ENCODE measurements at regions not wholly inside any gene's neighbourhood (a gene's known extent, or its start where the extent isn't known, plus 50 kb on each side); places are given as distances from the start of the nearest gene placed in this dataset.
"Not testable (repeated sequence)": the region's sequence is repeated elsewhere in the genome, so short reads cannot be mapped to it uniquely, and the experiment has no call there.

DNA sequence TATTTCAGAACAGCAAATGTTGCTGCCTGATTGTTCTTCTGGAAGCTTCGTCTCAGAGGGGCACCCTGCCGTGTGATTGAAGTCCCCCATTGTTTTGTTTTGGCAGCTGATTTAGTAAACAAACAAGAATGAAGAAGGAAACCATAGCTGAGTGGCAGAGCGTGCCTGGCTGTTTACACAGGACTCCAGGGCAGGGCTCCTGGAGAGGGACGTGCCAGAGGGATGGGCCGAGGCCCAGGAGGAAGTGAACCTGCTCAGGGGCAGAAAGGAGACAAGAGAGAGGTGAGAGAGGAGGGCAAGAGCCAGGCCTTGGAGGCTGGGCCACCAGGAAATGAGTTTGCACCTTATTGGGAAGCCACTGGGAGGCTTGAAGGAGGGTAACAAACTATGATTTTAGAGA lies 85.5 kb upstream of the B3GAT1 start:
- Histone ChIP-seq H3K27me3 (no peaks in the 10 kb centered on the region), H3K4me1 (no peaks in the 10 kb centered on the region), H3K4me3 (no peak overlapping the region), H3K9me3 (peaks cover 0 to 4% (median 2%) of the 10 kb centered on the region in 4 donors), H3K27ac (no peak overlapping the region), H3K36me3 (no peaks in the 10 kb centered on the region)
- 15 to 27% methylated on average over 5 of the region's 5 CpGs for WGBS, 2 donors
- TF ChIP-seq, protein P1, sequence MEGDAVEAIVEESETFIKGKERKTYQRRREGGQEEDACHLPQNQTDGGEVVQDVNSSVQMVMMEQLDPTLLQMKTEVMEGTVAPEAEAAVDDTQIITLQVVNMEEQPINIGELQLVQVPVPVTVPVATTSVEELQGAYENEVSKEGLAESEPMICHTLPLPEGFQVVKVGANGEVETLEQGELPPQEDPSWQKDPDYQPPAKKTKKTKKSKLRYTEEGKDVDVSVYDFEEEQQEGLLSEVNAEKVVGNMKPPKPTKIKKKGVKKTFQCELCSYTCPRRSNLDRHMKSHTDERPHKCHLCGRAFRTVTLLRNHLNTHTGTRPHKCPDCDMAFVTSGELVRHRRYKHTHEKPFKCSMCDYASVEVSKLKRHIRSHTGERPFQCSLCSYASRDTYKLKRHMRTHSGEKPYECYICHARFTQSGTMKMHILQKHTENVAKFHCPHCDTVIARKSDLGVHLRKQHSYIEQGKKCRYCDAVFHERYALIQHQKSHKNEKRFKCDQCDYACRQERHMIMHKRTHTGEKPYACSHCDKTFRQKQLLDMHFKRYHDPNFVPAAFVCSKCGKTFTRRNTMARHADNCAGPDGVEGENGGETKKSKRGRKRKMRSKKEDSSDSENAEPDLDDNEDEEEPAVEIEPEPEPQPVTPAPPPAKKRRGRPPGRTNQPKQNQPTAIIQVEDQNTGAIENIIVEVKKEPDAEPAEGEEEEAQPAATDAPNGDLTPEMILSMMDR (IDR thresholded peaks at IDR 0.05), result no peak
- TF ChIP-seq POLR2AphosphoS5 (IDR thresholded peaks at IDR 0.05) (no peak), POLR2A (IDR thresholded peaks at IDR 0.05) (no peak), EP300 (IDR thresholded peaks at IDR 0.05) (no peak)
- ATAC-seq (ENCODE audit: low FRiP score in 2 of 2) (peak; percentile 22 to 28), DNase-seq (peak in 1 of 2 donors; percentile 20)

DNA sequence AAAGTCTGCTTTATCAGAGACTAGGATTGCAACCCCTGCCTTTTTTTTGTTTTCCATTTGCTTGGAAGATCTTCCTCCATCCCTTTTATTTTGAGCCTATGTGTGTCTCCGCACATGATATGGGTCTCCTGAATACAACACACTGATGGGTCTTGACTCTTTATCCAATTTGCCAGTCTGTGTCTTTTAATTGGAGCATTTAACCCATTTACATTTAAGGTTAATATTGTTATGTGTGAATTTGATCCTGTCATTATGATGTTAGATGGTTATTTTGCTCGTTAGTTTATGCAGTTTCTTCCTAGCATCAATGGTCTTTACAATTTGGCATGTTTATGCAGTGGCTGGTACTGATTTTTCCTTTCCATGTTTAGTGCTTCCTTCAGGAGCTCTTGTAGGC lies 84.0 kb upstream of the B3GAT1 start:
- not testable (repeated sequence) for H3K27ac ChIP-seq; H3K4me3 ChIP-seq; H3K9me3 ChIP-seq; ATAC-seq (ENCODE audit: low FRiP score in 2 of 2); H3K27me3 ChIP-seq; DNase-seq; H3K4me1 ChIP-seq; H3K36me3 ChIP-seq
- WGBS, 2 donors, result 78 to 83% methylated on average over 2 of the region's 2 CpGs

DNA sequence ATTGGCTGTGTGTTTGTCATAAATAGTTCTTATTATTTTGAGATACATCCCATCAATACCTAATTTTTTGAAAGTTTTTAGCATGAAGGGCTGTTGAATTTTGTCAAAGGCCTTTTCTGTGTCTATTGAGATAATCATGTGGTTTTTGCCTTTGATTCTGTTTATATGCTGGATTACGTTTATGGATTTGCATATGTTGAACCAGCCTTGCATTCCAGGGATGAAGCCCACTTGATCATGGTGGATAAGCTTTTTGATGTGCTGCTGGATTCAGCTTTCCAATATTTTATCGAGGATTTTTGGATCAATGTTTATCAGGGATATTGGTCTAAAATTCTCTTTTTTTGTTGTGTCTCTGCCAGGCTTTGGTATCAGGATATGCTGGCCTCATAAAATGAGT lies 82.4 kb upstream of the B3GAT1 start:
- H3K27me3 ChIP-seq; H3K9me3 ChIP-seq; DNase-seq; H3K27ac ChIP-seq; H3K36me3 ChIP-seq; H3K4me1 ChIP-seq; ATAC-seq (ENCODE audit: low FRiP score in 2 of 2); H3K4me3 ChIP-seq: not testable (repeated sequence)
- 84% methylated on average over 2 of the region's 2 CpGs for WGBS, 2 donors

DNA sequence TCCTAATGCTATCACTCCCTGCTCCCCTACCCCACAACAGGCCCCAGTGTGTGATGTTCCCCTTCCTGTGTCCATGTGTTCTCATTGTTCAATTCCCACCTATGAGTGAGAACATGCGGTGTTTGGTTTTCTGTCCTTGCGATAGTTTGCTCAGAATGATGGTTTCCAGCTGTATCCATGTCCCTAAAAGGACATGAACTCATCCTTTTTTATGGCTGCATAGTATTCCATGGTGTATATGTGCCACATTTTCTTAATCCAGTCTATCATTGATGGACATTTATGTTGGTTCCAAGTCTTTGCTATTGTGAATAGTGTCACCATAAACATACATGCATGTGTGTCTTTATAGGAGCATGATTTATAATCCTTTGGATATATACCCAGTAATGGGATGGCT lies 80.4 kb upstream of the B3GAT1 start:
- H3K27ac ChIP-seq; H3K36me3 ChIP-seq; DNase-seq; ATAC-seq (ENCODE audit: low FRiP score in 2 of 2); H3K27me3 ChIP-seq; H3K9me3 ChIP-seq; H3K4me1 ChIP-seq; H3K4me3 ChIP-seq: not testable (repeated sequence)
- 80 to 88% methylated on average over 2 of the region's 2 CpGs for WGBS, 2 donors

DNA sequence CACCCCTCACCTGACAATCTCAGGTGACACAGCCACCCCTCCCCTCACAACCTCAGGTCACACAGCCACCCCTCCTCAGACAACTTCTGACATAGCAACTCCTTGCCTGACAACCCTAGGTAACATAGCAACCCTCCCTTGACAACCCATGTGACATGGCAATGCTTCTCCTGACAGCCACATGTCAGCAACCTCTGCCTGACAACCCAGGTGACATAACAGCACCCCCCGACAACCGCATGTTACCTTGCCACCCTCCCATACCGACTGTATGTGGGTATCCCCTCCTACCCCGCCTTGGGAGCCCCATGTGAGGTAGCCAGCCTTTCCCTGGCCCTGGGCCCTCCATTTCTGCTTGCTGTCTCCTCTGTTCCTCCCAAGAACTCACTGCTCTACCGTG lies 77.7 kb upstream of the B3GAT1 start:
- no peak for ATAC-seq (ENCODE audit: low FRiP score in 2 of 2)
- Histone ChIP-seq H3K9me3 (peaks cover 0 to 4% (median 2%) of the 10 kb centered on the region in 4 donors), H3K27ac (no peak overlapping the region), H3K36me3 (no peaks in the 10 kb centered on the region), H3K27me3 (no peaks in the 10 kb centered on the region), H3K4me1 (no peaks in the 10 kb centered on the region), H3K4me3 (no peak overlapping the region)
- 63 to 64% methylated on average over 5 of the region's 5 CpGs for WGBS, 2 donors
- peak in 1 of 2 donors; percentile 6 for DNase-seq
- TF ChIP-seq POLR2A (IDR thresholded peaks at IDR 0.05) (no peak), EP300 (IDR thresholded peaks at IDR 0.05) (no peak), POLR2AphosphoS5 (IDR thresholded peaks at IDR 0.05) (no peak)
- TF ChIP-seq, protein P1 (IDR thresholded peaks at IDR 0.05), result no peak

DNA sequence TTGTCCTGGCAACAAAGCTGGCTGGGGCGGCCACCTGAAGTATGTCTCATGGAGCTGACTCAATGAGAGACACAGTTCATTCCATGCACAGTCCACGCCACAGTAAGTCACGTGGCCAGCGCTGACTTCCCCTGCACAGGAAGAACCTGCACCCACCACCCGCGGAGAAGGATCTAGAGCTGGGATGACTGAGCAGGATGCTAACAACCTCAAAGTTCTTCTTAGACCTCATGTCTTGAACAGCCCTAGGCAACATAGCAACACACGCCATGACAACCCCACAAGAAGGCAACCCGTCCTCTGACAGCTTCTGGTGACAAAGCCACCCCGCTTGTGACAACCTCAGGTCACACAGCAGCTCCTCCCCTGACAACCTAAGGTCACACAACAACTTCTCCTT lies 76.9 kb upstream of the B3GAT1 start:
- WGBS, 2 donors, result 69 to 80% methylated on average over 8 to 9 of the region's 9 CpGs
- no peaks in the 10 kb centered on the region for H3K9me3 ChIP-seq
- ATAC-seq (ENCODE audit: low FRiP score in 2 of 2) (no peak), DNase-seq (no peak)
- no peaks in the 10 kb centered on the region for H3K4me1 ChIP-seq
- no peak overlapping the region for H3K4me3 ChIP-seq
- H3K36me3 ChIP-seq, result no peaks in the 10 kb centered on the region
- TF ChIP-seq POLR2AphosphoS5 (IDR thresholded peaks at IDR 0.05) (no peak), POLR2A (IDR thresholded peaks at IDR 0.05) (no peak), EP300 (IDR thresholded peaks at IDR 0.05) (no peak)
- TF ChIP-seq, protein P1 (IDR thresholded peaks at IDR 0.05), result no peak
- H3K27ac ChIP-seq, result no peak overlapping the region
- no peaks in the 10 kb centered on the region for H3K27me3 ChIP-seq
